MM.1S (cell line): ENCODE measurements at regions not wholly inside any gene's neighbourhood (a gene's known extent, or its start where the extent isn't known, plus 50 kb on each side); places are given as distances from the start of the nearest gene placed in this dataset.

Experiments
- DNase-seq: peaks from one replicate; pipeline ENCODE4 v3.0.0-alpha.2; 2015
- H2AFZ ChIP-seq: fragments of 300-600 bp; sonication (generic); 2 replicates; pipeline ENCODE4 v1.6.0; 2016; ENCODE audit warnings: antibody characterized with exemption, low read length
- H3F3A ChIP-seq: fragments of 300-600 bp; sonication (generic); 2 replicates; pipeline ENCODE4 v1.6.1; 2016; ENCODE audit warnings: mild to moderate bottlenecking, antibody characterized with exemption, low read length, moderate library complexity, mixed read lengths; ENCODE audit not compliant: insufficient read depth
- H3K27ac ChIP-seq: fragments of 300-600 bp; sonication (generic); 2 replicates; pipeline ENCODE4 v1.5.1; 2016; ENCODE audit warnings: mild to moderate bottlenecking, low read length
- H3K27me3 ChIP-seq: fragments of 300-600 bp; sonication (generic); replicated peaks from 2 replicates; pipeline ENCODE4 v1.6.0; 2016; ENCODE audit warnings: low read length; ENCODE audit not compliant: insufficient read depth
- H3K36me3 ChIP-seq: fragments of 300-600 bp; sonication (generic); replicated peaks from 2 replicates; pipeline ENCODE4 v1.6.1; 2016; ENCODE audit warnings: mild to moderate bottlenecking, low read length, mixed read lengths; ENCODE audit not compliant: insufficient read depth
- H3K4me1 ChIP-seq: fragments of 300-600 bp; sonication (generic); 2 replicates; pipeline ENCODE4 v1.6.1; 2016; ENCODE audit warnings: low read length, mixed read lengths
- H3K4me2 ChIP-seq: fragments of 300-600 bp; sonication (generic); 2 replicates; pipeline ENCODE4 v1.6.0; 2016; ENCODE audit warnings: low read depth, low read length
- H3K4me3 ChIP-seq: fragments of 300-600 bp; sonication (generic); 2 replicates; pipeline ENCODE4 v1.5.1; 2016; ENCODE audit warnings: low read length, mixed read lengths
- H3K79me2 ChIP-seq: fragments of 300-600 bp; sonication (generic); 2 replicates; pipeline ENCODE4 v1.6.1; 2016; ENCODE audit warnings: mixed run types, low read length, mixed read lengths
- H3K9ac ChIP-seq: fragments of 300-600 bp; sonication (generic); 2 replicates; pipeline ENCODE4 v1.6.1; 2016; ENCODE audit warnings: low read length, mixed read lengths
- H3K9me2 ChIP-seq: fragments of 300-600 bp; sonication (generic); replicated peaks from 2 replicates; pipeline ENCODE4 v1.6.1; 2016; ENCODE audit warnings: mild to moderate bottlenecking, low read length, mixed read lengths; ENCODE audit not compliant: insufficient read depth
- H3K9me3 ChIP-seq: fragments of 300-600 bp; sonication (generic); replicated peaks from 2 replicates; pipeline ENCODE4 v1.6.1; 2016; ENCODE audit warnings: mild to moderate bottlenecking, low read length, mixed read lengths; ENCODE audit not compliant: insufficient read depth
- H4K20me1 ChIP-seq: fragments of 300-600 bp; sonication (generic); 2 replicates; pipeline ENCODE4 v1.6.1; 2016; ENCODE audit warnings: mild to moderate bottlenecking, low read length, moderate library complexity, mixed read lengths; ENCODE audit not compliant: insufficient read depth
- CTCF ChIP-seq: fragments of 300-600 bp; sonication (generic); IDR thresholded peaks from 2 replicates; pipeline ENCODE4 v1.5.1; 2016; ENCODE audit warnings: antibody characterized with exemption, low read length, mixed read lengths
- EZH2 ChIP-seq: fragments of 300-600 bp; sonication (generic); optimal IDR thresholded peaks from 2 replicates; pipeline ENCODE3; 2017; ENCODE audit warnings: low read depth, mild to moderate bottlenecking, antibody characterized with exemption, low read length, mixed read lengths
- EZH2phosphoT487 ChIP-seq: fragments of 300-600 bp; sonication (generic); IDR thresholded peaks from 2 replicates; pipeline ENCODE4 v1.6.1; 2018; ENCODE audit warnings: antibody characterized with exemption, low read length

DNA sequence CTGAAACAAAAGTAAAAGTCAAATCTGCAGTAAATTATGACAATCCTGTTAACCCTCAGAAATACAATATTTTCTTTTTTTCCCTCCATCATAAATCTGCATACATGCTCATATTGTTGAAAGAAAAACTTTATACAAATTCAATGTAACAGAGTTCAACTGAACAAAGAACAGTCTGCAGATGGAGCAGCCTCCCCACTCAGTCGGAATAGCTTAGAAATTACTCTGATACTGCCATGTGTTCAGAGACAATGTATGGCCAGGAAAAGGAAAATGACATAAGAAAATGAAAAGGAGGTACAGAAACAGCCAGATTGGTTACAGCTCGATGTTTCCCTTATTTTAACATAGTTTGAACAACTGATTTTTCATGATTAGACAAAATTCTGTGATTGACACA, 651.9 kb upstream of the COBL start:
- Histone ChIP-seq H3K27ac (no peak overlapping the region), H3K9me3 (no peaks in the 10 kb centered on the region), H3K9ac (no peak overlapping the region), H3K4me2 (no peak overlapping the region), H3K27me3 (no peaks in the 10 kb centered on the region), H4K20me1 (no peaks in the 10 kb centered on the region), H3K36me3 (no peaks in the 10 kb centered on the region), H3K4me1 (no peaks in the 10 kb centered on the region), H3K79me2 (no peaks in the 10 kb centered on the region), H3K9me2 (no peaks in the 10 kb centered on the region), H3F3A (no peaks in the 10 kb centered on the region), H3K4me3 (no peak overlapping the region), H2AFZ (no peak overlapping the region)
- TF ChIP-seq EZH2phosphoT487 (no peak), CTCF (no peak), EZH2 (no peak)
- no peak for DNase-seq

DNA sequence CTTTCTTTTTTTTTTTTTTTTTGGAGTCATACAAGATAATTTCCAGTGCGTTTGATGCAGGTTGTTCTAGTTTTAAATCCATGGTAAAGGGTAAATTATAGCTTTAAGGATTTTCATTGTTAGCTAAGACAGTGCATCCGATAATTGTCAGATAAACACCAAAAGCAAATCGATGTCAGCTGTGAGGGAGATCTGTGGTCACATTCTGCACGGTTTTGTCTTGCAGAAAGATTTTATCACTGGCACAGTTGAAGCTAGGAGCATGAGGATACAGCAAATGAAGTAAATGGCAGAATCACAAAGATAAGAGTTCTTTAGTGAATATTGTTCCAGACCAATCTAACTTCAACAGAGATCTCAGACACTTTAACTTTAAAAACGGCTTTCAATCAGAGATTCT, 648.8 kb upstream of the COBL start:
- Histone ChIP-seq H3K4me3 (no peak overlapping the region), H3K9ac (no peak overlapping the region), H3K27me3 (no peaks in the 10 kb centered on the region), H3K79me2 (no peaks in the 10 kb centered on the region), H4K20me1 (no peaks in the 10 kb centered on the region), H3K9me2 (no peaks in the 10 kb centered on the region), H3F3A (no peaks in the 10 kb centered on the region), H3K36me3 (no peaks in the 10 kb centered on the region), H3K4me1 (no peaks in the 10 kb centered on the region), H3K9me3 (no peaks in the 10 kb centered on the region), H3K4me2 (no peak overlapping the region), H3K27ac (no peak overlapping the region), H2AFZ (no peak overlapping the region)
- DNase-seq = no peak
- TF ChIP-seq EZH2 (no peak), EZH2phosphoT487 (no peak), CTCF (no peak)

- no peaks in the 10 kb centered on the region for H3F3A ChIP-seq
- no peak overlapping the region for H3K4me3 ChIP-seq
- no peaks in the 10 kb centered on the region for H3K4me1 ChIP-seq
- H3K79me2 ChIP-seq = no peaks in the 10 kb centered on the region
- H2AFZ ChIP-seq = no peak overlapping the region
- no peaks in the 10 kb centered on the region for H3K36me3 ChIP-seq
- no peaks in the 10 kb centered on the region for H4K20me1 ChIP-seq
- H3K9me2 ChIP-seq = no peaks in the 10 kb centered on the region
- no peak for TF ChIP-seq EZH2
- no peak for TF ChIP-seq EZH2phosphoT487
- TF ChIP-seq CTCF = no peak
- no peak overlapping the region for H3K4me2 ChIP-seq
- no peaks in the 10 kb centered on the region for H3K9me3 ChIP-seq
- H3K27ac ChIP-seq = no peak overlapping the region
- no peaks in the 10 kb centered on the region for H3K27me3 ChIP-seq
- H3K9ac ChIP-seq = no peak overlapping the region
- no peak for DNase-seq
Observed at GRCh38 chr7:51961804-51962203, 645.2 kb upstream of the COBL start.
